ENCODE measurements at regions not wholly inside any gene's neighbourhood (a gene's known extent, or its start where the extent isn't known, plus 50 kb on each side); places are given as distances from the start of the nearest gene placed in this dataset.

- DNase-seq (ENCODE audit: low read depth): no peak
- no peak overlapping the region for H3K4me3 ChIP-seq (ENCODE audit: control insufficient read depth, low read depth, low read length)
- TF ChIP-seq CTCF (conservative IDR thresholded peaks at IDR 0.05; ENCODE audit: control insufficient read depth, insufficient read depth, low read depth, low read length): no peak
These were observed 81.6 kb upstream of the KHDRBS2 start for GRCh38 chr6:62367601-62368000.

GRCh38 chr6:62362097-62362496 lies 76.1 kb upstream of the KHDRBS2 start:
- DNase-seq (ENCODE audit: low read depth): no peak
- H3K4me3 ChIP-seq (ENCODE audit: control insufficient read depth, low read depth, low read length): no peak overlapping the region
- TF ChIP-seq CTCF (conservative IDR thresholded peaks at IDR 0.05; ENCODE audit: control insufficient read depth, insufficient read depth, low read depth, low read length): no peak

- no peak for DNase-seq (ENCODE audit: low read depth)
- H3K4me3 ChIP-seq (ENCODE audit: control insufficient read depth, low read depth, low read length): no peak overlapping the region
- TF ChIP-seq CTCF (conservative IDR thresholded peaks at IDR 0.05; ENCODE audit: control insufficient read depth, insufficient read depth, low read depth, low read length): no peak
These were observed 71.8 kb upstream of the KHDRBS2 start for GRCh38 chr6:62357835-62358234.

GRCh38 chr6:62354261-62354660 lies 68.2 kb upstream of the KHDRBS2 start:
- no peak overlapping the region for H3K4me3 ChIP-seq (ENCODE audit: control insufficient read depth, low read depth, low read length)
- TF ChIP-seq CTCF (conservative IDR thresholded peaks at IDR 0.05; ENCODE audit: control insufficient read depth, insufficient read depth, low read depth, low read length): no peak
- DNase-seq (ENCODE audit: low read depth): no peak

- no peak overlapping the region for H3K4me3 ChIP-seq (ENCODE audit: control insufficient read depth, low read depth, low read length)
- DNase-seq (ENCODE audit: low read depth): no peak
- no peak for TF ChIP-seq CTCF (conservative IDR thresholded peaks at IDR 0.05; ENCODE audit: control insufficient read depth, insufficient read depth, low read depth, low read length)
These were observed 60.1 kb upstream of the KHDRBS2 start for GRCh38 chr6:62345962-62346689.

GRCh38 chr6:62345446-62345845 lies 59.4 kb upstream of the KHDRBS2 start:
- no peak overlapping the region for H3K4me3 ChIP-seq (ENCODE audit: control insufficient read depth, low read depth, low read length)
- no peak for DNase-seq (ENCODE audit: low read depth)
- no peak for TF ChIP-seq CTCF (conservative IDR thresholded peaks at IDR 0.05; ENCODE audit: control insufficient read depth, insufficient read depth, low read depth, low read length)

- TF ChIP-seq CTCF (conservative IDR thresholded peaks at IDR 0.05; ENCODE audit: control insufficient read depth, insufficient read depth, low read depth, low read length): no peak
- no peak for DNase-seq (ENCODE audit: low read depth)
- H3K4me3 ChIP-seq (ENCODE audit: control insufficient read depth, low read depth, low read length): no peak overlapping the region
These were observed 58.8 kb upstream of the KHDRBS2 start for GRCh38 chr6:62344850-62345249.
